ENCODE measurements at regions not wholly inside any gene's neighbourhood (a gene's known extent, or its start where the extent isn't known, plus 50 kb on each side); places are given as distances from the start of the nearest gene placed in this dataset.

DNA sequence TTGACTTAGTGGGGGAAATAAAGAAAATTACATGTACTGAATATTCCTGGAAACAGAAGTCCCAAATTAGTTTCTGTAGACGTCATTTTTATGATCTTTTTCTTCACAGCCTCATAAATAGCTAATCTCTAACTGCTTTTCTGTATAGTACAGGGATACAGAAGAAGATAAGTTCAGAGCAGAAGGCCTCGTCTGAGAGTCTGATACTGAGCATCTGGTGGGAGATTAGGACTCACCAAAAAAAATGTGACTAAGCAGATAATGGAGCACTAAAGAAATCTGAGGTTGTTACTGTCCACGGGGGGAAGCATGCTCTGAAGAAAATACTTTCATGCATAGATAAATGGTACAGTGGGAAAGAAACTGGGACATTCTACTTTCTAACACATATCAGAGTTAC is 115.3 kb upstream of the TRPC5 start (continued):
- no peak for TF ChIP-seq CTCF (IDR thresholded peaks at IDR 0.05; ENCODE audit: control extremely low read depth in 1 of 3, insufficient read depth in 1 of 3, low read depth in 1 of 3, low read length in 3 of 3)
- no peak for TF ChIP-seq SIX5 (IDR thresholded peaks at IDR 0.05; ENCODE audit: low read depth, low read length)
- no peak for TF ChIP-seq ASH2L (IDR thresholded peaks at IDR 0.05; ENCODE audit: low read length)
- TF ChIP-seq SIN3A (conservative IDR thresholded peaks at IDR 0.05 in 1 of 2, IDR thresholded peaks at IDR 0.05 in 1 of 2; ENCODE audit: low read depth in 1 of 2, low read length in 2 of 2) = no peak
- no peak for TF ChIP-seq MAFK (IDR thresholded peaks at IDR 0.05; ENCODE audit: low read depth, low read length)
- no peak for TF ChIP-seq CREB1 (IDR thresholded peaks at IDR 0.05)
